ENCODE measurements at regions not wholly inside any gene's neighbourhood (a gene's known extent, or its start where the extent isn't known, plus 50 kb on each side); places are given as distances from the start of the nearest gene placed in this dataset.

- TF ChIP-seq SIN3A (IDR thresholded peaks at IDR 0.05; ENCODE audit: borderline replicate concordance, insufficient read depth, low read length), result no peak
- TF ChIP-seq POLR2AphosphoS5 (IDR thresholded peaks at IDR 0.05; ENCODE audit: low read depth, low read length), result no peak
- TF ChIP-seq FOXP2 (optimal IDR thresholded peaks at IDR 0.05; ENCODE audit: borderline replicate concordance, extremely low read depth, extremely low read length, insufficient read depth), result no peak
- TF ChIP-seq REST (IDR thresholded peaks at IDR 0.05; ENCODE audit: insufficient read depth in 1 of 2, low read depth in 2 of 2, low read length in 2 of 2), result no peak
- TF ChIP-seq TAF1 (IDR thresholded peaks at IDR 0.05; ENCODE audit: borderline replicate concordance, insufficient read depth, low read length), result no peak
These were observed 2181.4 kb upstream of the PIK3C3 start for GRCh38 chr18:39773646-39774045.

- TF ChIP-seq TAF1 (IDR thresholded peaks at IDR 0.05; ENCODE audit: borderline replicate concordance, insufficient read depth, low read length), result no peak
- no peak for TF ChIP-seq SIN3A (IDR thresholded peaks at IDR 0.05; ENCODE audit: borderline replicate concordance, insufficient read depth, low read length)
- TF ChIP-seq FOXP2 (optimal IDR thresholded peaks at IDR 0.05; ENCODE audit: borderline replicate concordance, extremely low read depth, extremely low read length, insufficient read depth), result no peak
- TF ChIP-seq REST (IDR thresholded peaks at IDR 0.05; ENCODE audit: insufficient read depth in 1 of 2, low read depth in 2 of 2, low read length in 2 of 2), result no peak
- TF ChIP-seq POLR2AphosphoS5 (IDR thresholded peaks at IDR 0.05; ENCODE audit: low read depth, low read length), result no peak
These were observed 2182.7 kb upstream of the PIK3C3 start for GRCh38 chr18:39772155-39772919.

GRCh38 chr18:39770399-39770798, 2184.6 kb upstream of the PIK3C3 start:
- TF ChIP-seq REST (IDR thresholded peaks at IDR 0.05; ENCODE audit: insufficient read depth in 1 of 2, low read depth in 2 of 2, low read length in 2 of 2) (no peak), TAF1 (IDR thresholded peaks at IDR 0.05; ENCODE audit: borderline replicate concordance, insufficient read depth, low read length) (no peak), SIN3A (IDR thresholded peaks at IDR 0.05; ENCODE audit: borderline replicate concordance, insufficient read depth, low read length) (no peak), FOXP2 (optimal IDR thresholded peaks at IDR 0.05; ENCODE audit: borderline replicate concordance, extremely low read depth, extremely low read length, insufficient read depth) (no peak), POLR2AphosphoS5 (IDR thresholded peaks at IDR 0.05; ENCODE audit: low read depth, low read length) (no peak)

GRCh38 chr18:39764873-39765272, 2190.2 kb upstream of the PIK3C3 start:
- no peak for TF ChIP-seq FOXP2 (optimal IDR thresholded peaks at IDR 0.05; ENCODE audit: borderline replicate concordance, extremely low read depth, extremely low read length, insufficient read depth)
- TF ChIP-seq SIN3A (IDR thresholded peaks at IDR 0.05; ENCODE audit: borderline replicate concordance, insufficient read depth, low read length), result no peak
- TF ChIP-seq TAF1 (IDR thresholded peaks at IDR 0.05; ENCODE audit: borderline replicate concordance, insufficient read depth, low read length), result no peak
- no peak for TF ChIP-seq POLR2AphosphoS5 (IDR thresholded peaks at IDR 0.05; ENCODE audit: low read depth, low read length)
- TF ChIP-seq REST (IDR thresholded peaks at IDR 0.05; ENCODE audit: insufficient read depth in 1 of 2, low read depth in 2 of 2, low read length in 2 of 2), result no peak

Measured in PFSK-1 (cell line).